ENCODE measurements at regions not wholly inside any gene's neighbourhood (a gene's known extent, or its start where the extent isn't known, plus 50 kb on each side); places are given as distances from the start of the nearest gene placed in this dataset.
A peak's percentile ranks its signal among the peaks of the same experiment; 100 is the strongest.

GRCh38 chr14:101634202-101634849 is 73.0 kb downstream of the DIO3 start:
- no peak overlapping the region for H3K27ac ChIP-seq (ENCODE audit: poor library complexity, severe bottlenecking)
- H3K27me3 ChIP-seq (ENCODE audit: insufficient read depth, poor library complexity, severe bottlenecking): peaks cover 14% of the 10 kb centered on the region
- no peak for TF ChIP-seq CTCF (IDR thresholded peaks at IDR 0.05; ENCODE audit: poor library complexity, severe bottlenecking)
- no peak overlapping the region for H3K4me3 ChIP-seq (ENCODE audit: severe bottlenecking)
- H3K36me3 ChIP-seq (ENCODE audit: low read depth): no peaks in the 10 kb centered on the region
- H3K4me1 ChIP-seq (ENCODE audit: insufficient read depth, poor library complexity, severe bottlenecking): no peaks in the 10 kb centered on the region
- ATAC-seq (ENCODE audit: low read depth): no peak
- DNase-seq (ENCODE audit: low spot score): no peak
- H3K9me3 ChIP-seq (ENCODE audit: severe bottlenecking): no peaks in the 10 kb centered on the region

DNA sequence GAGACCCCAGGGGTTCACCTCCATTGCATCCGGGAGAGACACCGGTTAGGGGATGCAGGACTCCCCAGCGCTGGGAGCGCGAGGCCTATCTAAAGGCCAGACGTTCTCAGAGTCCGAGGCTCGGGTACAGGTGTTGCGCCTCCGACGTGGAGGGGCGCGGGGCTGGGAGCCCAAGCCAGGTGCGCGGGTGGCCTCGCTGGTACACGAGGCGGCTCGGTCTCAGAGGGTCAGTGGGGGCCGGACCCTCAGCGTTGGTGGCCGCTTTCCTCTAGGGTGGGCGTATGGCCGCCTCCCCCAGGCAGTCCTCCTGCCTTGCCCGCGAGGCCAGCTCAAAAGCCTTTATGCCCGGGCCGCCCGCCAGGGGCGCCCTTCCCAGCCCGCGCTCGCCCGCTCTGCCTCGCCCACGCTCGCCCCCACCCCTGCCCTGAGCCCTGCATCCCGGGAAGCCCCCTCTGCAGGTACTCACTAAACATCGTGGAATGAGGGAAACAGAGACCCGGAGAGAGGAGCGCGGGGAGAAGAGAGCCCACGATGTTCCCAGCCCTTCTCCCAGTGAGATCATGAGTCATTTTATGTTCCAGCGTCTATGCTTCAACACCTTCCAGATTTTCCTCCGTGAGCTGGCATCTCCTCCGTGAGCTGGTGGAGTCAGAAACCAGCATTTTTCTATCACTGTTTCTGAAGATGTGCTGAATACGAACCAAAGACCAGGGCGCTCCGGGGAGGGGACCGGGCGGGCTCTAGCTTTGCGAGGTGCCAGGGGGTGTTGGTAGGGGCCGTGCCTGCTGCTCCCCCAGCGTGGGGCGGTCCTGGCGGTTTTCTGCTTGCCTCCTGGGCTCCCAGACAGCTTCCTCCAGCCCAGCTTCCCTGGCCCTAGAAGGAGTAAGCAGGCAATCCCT is 73.8 kb downstream of the DIO3 start:
- no peak overlapping the region for H3K4me3 ChIP-seq (ENCODE audit: severe bottlenecking)
- TF ChIP-seq CTCF (IDR thresholded peaks at IDR 0.05; ENCODE audit: poor library complexity, severe bottlenecking): no peak
- H3K9me3 ChIP-seq (ENCODE audit: severe bottlenecking): no peaks in the 10 kb centered on the region
- no peak overlapping the region for H3K27ac ChIP-seq (ENCODE audit: poor library complexity, severe bottlenecking)
- no peak for DNase-seq (ENCODE audit: low spot score)
- no peaks in the 10 kb centered on the region for H3K4me1 ChIP-seq (ENCODE audit: insufficient read depth, poor library complexity, severe bottlenecking)
- no peak for ATAC-seq (ENCODE audit: low read depth)
- peaks cover 22% of the 10 kb centered on the region for H3K27me3 ChIP-seq (ENCODE audit: insufficient read depth, poor library complexity, severe bottlenecking)
- no peaks in the 10 kb centered on the region for H3K36me3 ChIP-seq (ENCODE audit: low read depth)

DNA sequence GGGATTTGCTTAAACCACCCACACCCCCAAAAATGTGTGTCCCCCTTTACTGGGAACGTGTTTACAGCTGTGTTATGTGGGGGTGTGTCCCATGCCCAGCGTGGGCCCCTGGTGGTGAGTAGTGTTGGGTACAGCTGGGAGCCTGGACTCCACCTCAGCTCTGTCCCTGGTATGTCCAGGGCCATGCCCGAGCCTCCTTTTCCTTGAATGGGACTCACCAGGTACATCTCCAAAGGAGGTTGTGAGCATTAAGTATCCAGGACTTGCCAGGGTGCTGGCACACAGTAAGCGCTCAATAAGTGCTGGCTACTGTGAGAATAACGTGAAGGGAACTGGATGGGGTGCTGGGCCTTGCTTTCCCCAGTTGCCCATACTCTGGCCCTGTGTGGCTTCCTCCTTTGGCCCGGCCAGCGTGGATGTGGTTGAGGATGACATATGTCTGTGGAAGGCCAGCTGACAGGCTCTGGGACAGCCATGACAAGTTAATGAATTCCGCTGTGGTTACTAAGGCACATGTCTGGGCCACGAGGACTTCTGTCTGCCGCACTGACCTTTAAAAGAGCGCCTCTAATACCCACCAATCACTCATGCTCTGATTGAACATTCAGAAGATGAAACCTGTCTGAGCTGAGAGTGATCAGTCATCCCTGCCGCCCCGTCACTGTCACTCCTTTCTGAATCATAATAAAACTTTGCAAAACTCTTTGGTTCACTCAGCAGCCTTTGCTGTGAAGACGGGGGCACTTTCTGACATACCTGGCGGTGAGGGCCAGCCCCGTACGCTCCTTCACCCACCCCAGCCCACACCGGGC is 74.7 kb downstream of the DIO3 start:
- Histone ChIP-seq H3K9me3 (ENCODE audit: severe bottlenecking) (no peaks in the 10 kb centered on the region), H3K27ac (ENCODE audit: poor library complexity, severe bottlenecking) (no peak overlapping the region), H3K27me3 (ENCODE audit: insufficient read depth, poor library complexity, severe bottlenecking) (peaks cover 30% of the 10 kb centered on the region), H3K4me3 (ENCODE audit: severe bottlenecking) (no peak overlapping the region), H3K36me3 (ENCODE audit: low read depth) (no peaks in the 10 kb centered on the region), H3K4me1 (ENCODE audit: insufficient read depth, poor library complexity, severe bottlenecking) (no peaks in the 10 kb centered on the region)
- DNase-seq (ENCODE audit: low spot score) (no peak), ATAC-seq (ENCODE audit: low read depth) (peak; percentile 42; the same call in 1 of the 3 replicates)
- TF ChIP-seq CTCF (IDR thresholded peaks at IDR 0.05; ENCODE audit: poor library complexity, severe bottlenecking): no peak

GRCh38 chr14:101639241-101639833 is 78.0 kb downstream of the DIO3 start:
- no peaks in the 10 kb centered on the region for H3K4me1 ChIP-seq (ENCODE audit: insufficient read depth, poor library complexity, severe bottlenecking)
- H3K36me3 ChIP-seq (ENCODE audit: low read depth): no peaks in the 10 kb centered on the region
- DNase-seq (ENCODE audit: low spot score) (no peak), ATAC-seq (ENCODE audit: low read depth) (no peak)
- no peak for TF ChIP-seq CTCF (IDR thresholded peaks at IDR 0.05; ENCODE audit: poor library complexity, severe bottlenecking)
- H3K27me3 ChIP-seq (ENCODE audit: insufficient read depth, poor library complexity, severe bottlenecking): peaks cover 48% of the 10 kb centered on the region
- peaks cover 3% of the 10 kb centered on the region for H3K9me3 ChIP-seq (ENCODE audit: severe bottlenecking)
- no peak overlapping the region for H3K27ac ChIP-seq (ENCODE audit: poor library complexity, severe bottlenecking)
- H3K4me3 ChIP-seq (ENCODE audit: severe bottlenecking): no peak overlapping the region

Data from RWPE2 (cell line).